CD4-positive, alpha-beta T cell (primary cell): ENCODE measurements at regions not wholly inside any gene's neighbourhood (a gene's known extent, or its start where the extent isn't known, plus 50 kb on each side); places are given as distances from the start of the nearest gene placed in this dataset.

Experiments
- ATAC-seq: fragments of 200-7000 bp; cut with Tn5 transposase; one replicate; pipeline ENCODE4 v1.10.0; 2022; ENCODE audit warnings: mild to moderate bottlenecking; ENCODE audit not compliant: poor library complexity
- CTCF ChIA-PET: fragments of 350-600 bp; sonication (Branson Sonifier 250); formaldehyde crosslinking; loops from one replicate; lab custom pipeline; 2021; ENCODE audit warnings: antibody characterized with exemption, inconsistent platforms; lab: Charles Lee
- POLR2A ChIA-PET: fragments of 350-600 bp; sonication (Branson Sonifier 250); formaldehyde crosslinking; loops from one replicate; lab custom pipeline; 2021; ENCODE audit warnings: antibody characterized with exemption, inconsistent platforms; lab: Charles Lee
- DNase-seq, 14 experiments: peaks; one replicate each; pipeline ENCODE4 v3.0.0-alpha.2; 2013 to 2020; ENCODE audit warnings: mixed read lengths in 2 of 14
- H3K27ac ChIP-seq, 2 donors: one replicate each; pipeline versions ENCODE4 v1.5.1 to v1.7.0; 2013; ENCODE audit warnings: low read length in 2 of 2, low read depth in 1 of 2, mild to moderate bottlenecking in 1 of 2
- H3K27me3 ChIP-seq, 2 experiments: 1 replicate in 1 of 2; 2 replicates in 1 of 2; pipeline versions ENCODE4 v1.6.1 to v1.7.0; 2013; ENCODE audit warnings: low read length in 2 of 2, control low read depth in 1 of 2, mild to moderate bottlenecking in 1 of 2, moderate library complexity in 1 of 2; ENCODE audit not compliant: insufficient read depth in 2 of 2, control insufficient read depth in 1 of 2
- H3K36me3 ChIP-seq: one replicate; pipeline ENCODE4 v1.6.1; 2013; ENCODE audit warnings: low read length, control low read depth; ENCODE audit not compliant: insufficient read depth
- H3K4me1 ChIP-seq: one replicate; pipeline ENCODE4 v1.6.1; 2013; ENCODE audit warnings: low read length, control low read depth; ENCODE audit not compliant: insufficient read depth
- H3K4me3 ChIP-seq: one replicate; pipeline ENCODE4 v1.5.1; 2013; ENCODE audit warnings: mild to moderate bottlenecking, low read length, moderate library complexity
- H3K9me3 ChIP-seq, 2 experiments: 1 replicate in 1 of 2; 2 replicates in 1 of 2; pipeline versions ENCODE4 v1.6.1 to v1.7.0; 2013; ENCODE audit warnings: low read length in 2 of 2, mild to moderate bottlenecking in 2 of 2, control low read depth in 1 of 2, moderate library complexity in 1 of 2; ENCODE audit not compliant: control insufficient read depth in 1 of 2, insufficient read depth in 1 of 2
- H3K27ac Mint-ChIP-seq: one replicate; pipeline ENCODE4 v1.8.0; 2020; ENCODE audit warnings: mixed read lengths
- H3K27me3 Mint-ChIP-seq: one replicate; pipeline ENCODE4 v1.8.0; 2021; ENCODE audit warnings: mixed read lengths
- H3K36me3 Mint-ChIP-seq: one replicate; pipeline ENCODE4 v1.8.0; 2021; ENCODE audit warnings: low read depth, mixed read lengths
- H3K4me1 Mint-ChIP-seq: one replicate; pipeline ENCODE4 v1.8.0; 2021; ENCODE audit warnings: low read depth, mixed read lengths
- H3K4me3 Mint-ChIP-seq: one replicate; pipeline ENCODE4 v1.8.0; 2020; ENCODE audit warnings: mild to moderate bottlenecking, mixed read lengths
- H3K9me3 Mint-ChIP-seq: one replicate; pipeline ENCODE4 v1.8.0; 2020; ENCODE audit warnings: mixed read lengths
- intact Hi-C, 2 experiments: fragments of 100-400 bp; cut with DNase I in 1 of 2; cut with micrococcal nuclease in 1 of 2; formaldehyde crosslinking; loops; one replicate each; pipeline versions ENCODE4 v1.15.1 to v1.9.0; 2023 to 2025; cut with DNase I, micrococcal nuclease
- TF ChIP-seq, protein P1 (sequence below): fragments of 200-600 bp; IDR thresholded peaks from one replicate; pipeline ENCODE4 v1.8.0; 2022; ENCODE audit warnings: antibody characterized with exemption, mild to moderate bottlenecking

DNA sequence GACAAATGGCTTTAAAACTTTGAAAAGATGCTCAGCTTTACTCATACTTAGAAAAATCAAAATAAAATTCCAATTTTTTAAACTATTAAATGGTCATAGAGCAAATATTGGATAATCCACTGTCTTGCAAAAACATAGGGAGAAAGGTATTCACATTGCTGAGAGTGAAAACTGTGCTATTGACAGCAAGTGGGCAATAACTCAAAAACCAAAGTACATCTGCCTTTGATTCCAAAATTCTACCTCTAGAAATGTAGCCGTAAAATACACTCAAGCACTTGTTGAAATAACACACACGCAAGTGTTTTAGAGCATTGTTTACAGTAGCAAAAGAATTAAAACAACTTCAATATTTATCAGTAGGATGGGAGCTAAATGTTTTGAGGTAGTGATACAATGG lies 210.6 kb upstream of the HS3ST3A1 start:
- Histone ChIP-seq H3K27ac (no peak overlapping the region), H3K4me3 (no peak overlapping the region), H3K9me3 (no peaks in the 10 kb centered on the region), H3K27me3 (no peaks in the 10 kb centered on the region), H3K4me1 (no peaks in the 10 kb centered on the region), H3K36me3 (no peaks in the 10 kb centered on the region)
- TF ChIP-seq, protein P1, sequence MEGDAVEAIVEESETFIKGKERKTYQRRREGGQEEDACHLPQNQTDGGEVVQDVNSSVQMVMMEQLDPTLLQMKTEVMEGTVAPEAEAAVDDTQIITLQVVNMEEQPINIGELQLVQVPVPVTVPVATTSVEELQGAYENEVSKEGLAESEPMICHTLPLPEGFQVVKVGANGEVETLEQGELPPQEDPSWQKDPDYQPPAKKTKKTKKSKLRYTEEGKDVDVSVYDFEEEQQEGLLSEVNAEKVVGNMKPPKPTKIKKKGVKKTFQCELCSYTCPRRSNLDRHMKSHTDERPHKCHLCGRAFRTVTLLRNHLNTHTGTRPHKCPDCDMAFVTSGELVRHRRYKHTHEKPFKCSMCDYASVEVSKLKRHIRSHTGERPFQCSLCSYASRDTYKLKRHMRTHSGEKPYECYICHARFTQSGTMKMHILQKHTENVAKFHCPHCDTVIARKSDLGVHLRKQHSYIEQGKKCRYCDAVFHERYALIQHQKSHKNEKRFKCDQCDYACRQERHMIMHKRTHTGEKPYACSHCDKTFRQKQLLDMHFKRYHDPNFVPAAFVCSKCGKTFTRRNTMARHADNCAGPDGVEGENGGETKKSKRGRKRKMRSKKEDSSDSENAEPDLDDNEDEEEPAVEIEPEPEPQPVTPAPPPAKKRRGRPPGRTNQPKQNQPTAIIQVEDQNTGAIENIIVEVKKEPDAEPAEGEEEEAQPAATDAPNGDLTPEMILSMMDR: no peak
- ChIA-PET CTCF (no interaction called here), POLR2A (no interaction called here)
- Mint-ChIP-seq H3K36me3 (no peaks in the 10 kb centered on the region), H3K27ac (no peak overlapping the region), H3K27me3 (no peaks in the 10 kb centered on the region), H3K4me1 (no peaks in the 10 kb centered on the region), H3K9me3 (no peaks in the 10 kb centered on the region), H3K4me3 (no peak overlapping the region)
- intact Hi-C loops: no loop called here
- ATAC-seq (no peak), DNase-seq (no peak)

DNA sequence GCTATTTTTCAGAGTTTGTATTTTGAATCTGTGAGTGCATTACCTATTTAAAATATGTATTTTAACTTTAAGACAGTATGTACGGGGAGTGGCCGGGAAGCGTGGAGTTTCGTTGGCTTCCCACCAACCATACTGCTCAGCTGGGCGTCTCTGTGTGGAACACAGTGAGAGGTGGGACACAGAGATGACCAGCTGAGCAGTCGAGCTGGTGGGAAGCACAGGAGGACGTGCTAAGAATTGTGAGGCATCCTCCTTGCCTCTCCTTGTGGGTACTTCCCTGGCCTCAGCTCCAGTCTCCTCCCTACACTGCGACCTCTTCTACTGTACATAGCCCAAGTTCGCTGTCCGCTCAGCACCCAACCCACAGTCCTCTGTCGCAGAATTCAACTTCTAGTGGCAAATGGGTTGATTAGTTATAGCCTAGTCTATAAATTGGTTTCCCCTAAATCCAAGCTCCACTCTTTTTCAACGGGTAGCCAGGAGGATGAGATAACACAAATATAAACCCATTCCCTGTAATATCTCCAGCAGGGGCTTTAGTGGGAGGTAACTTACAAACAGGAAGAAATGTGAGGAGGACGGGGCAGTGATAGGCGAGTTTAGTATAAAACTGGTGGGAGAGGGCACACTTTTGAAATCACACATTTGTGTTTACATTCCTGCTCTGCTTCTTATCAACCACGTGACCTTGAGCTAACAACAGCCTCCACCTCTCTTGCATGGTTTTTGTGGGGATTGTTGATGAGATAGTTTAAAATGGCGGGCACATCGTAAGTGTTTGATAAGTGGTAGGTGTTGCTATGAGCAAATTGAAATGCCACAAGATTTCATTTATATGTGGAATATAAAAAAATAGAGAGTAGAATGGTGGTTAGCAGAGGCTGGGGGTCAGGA lies 211.9 kb upstream of the HS3ST3A1 start:
- no peak for DNase-seq
- H3K27ac ChIP-seq: no peak overlapping the region
- no peak for ATAC-seq
- Mint-ChIP-seq H3K27me3 (no peaks in the 10 kb centered on the region), H3K9me3 (no peaks in the 10 kb centered on the region), H3K36me3 (no peaks in the 10 kb centered on the region), H3K4me3 (no peak overlapping the region), H3K4me1 (no peaks in the 10 kb centered on the region), H3K27ac (no peak overlapping the region)
- H3K4me3 ChIP-seq: no peak overlapping the region
- TF ChIP-seq, protein P1: no peak
- no peaks in the 10 kb centered on the region for H3K36me3 ChIP-seq
- H3K9me3 ChIP-seq: no peaks in the 10 kb centered on the region
- no peaks in the 10 kb centered on the region for H3K27me3 ChIP-seq
- POLR2A ChIA-PET: no interaction called here
- intact Hi-C loops: no loop called here
- no peaks in the 10 kb centered on the region for H3K4me1 ChIP-seq
- CTCF ChIA-PET: no interaction called here

DNA sequence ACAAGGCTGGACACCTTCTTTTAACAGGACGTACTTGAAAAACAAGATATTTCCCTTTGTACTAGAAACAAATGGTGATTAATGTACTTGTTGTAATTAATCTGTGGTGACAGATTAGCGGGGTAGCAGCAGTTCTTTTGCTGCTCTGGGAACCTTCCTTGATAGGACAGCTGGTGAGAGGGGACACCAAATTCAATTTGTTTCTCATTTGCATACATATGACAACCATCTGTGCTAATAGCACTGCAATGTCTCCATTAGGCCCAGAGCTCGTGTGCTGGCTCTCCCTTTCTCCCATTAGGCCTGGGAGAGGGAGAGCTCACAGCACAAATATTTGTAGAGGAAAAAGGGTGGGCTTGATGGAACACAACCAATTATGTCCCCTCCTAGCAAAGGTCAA lies 221.0 kb upstream of the HS3ST3A1 start:
- ATAC-seq (no peak), DNase-seq (no peak)
- no peaks in the 10 kb centered on the region for H3K4me1 ChIP-seq
- TF ChIP-seq, protein P1: no peak
- H3K9me3 ChIP-seq: no peaks in the 10 kb centered on the region
- POLR2A ChIA-PET: no interaction called here
- intact Hi-C loops: no loop called here
- no peaks in the 10 kb centered on the region for H3K27me3 Mint-ChIP-seq
- no peak overlapping the region for H3K27ac Mint-ChIP-seq
- H3K27ac ChIP-seq: no peak overlapping the region
- H3K27me3 ChIP-seq: no peaks in the 10 kb centered on the region
- H3K4me3 Mint-ChIP-seq: no peak overlapping the region
- no peaks in the 10 kb centered on the region for H3K4me1 Mint-ChIP-seq
- H3K4me3 ChIP-seq: no peak overlapping the region
- H3K9me3 Mint-ChIP-seq: no peaks in the 10 kb centered on the region
- no peaks in the 10 kb centered on the region for H3K36me3 ChIP-seq
- CTCF ChIA-PET: no interaction called here
- H3K36me3 Mint-ChIP-seq: no peaks in the 10 kb centered on the region
